Astrocyte of the cerebellum (primary cell): ENCODE measurements at regions not wholly inside any gene's neighbourhood (a gene's known extent, or its start where the extent isn't known, plus 50 kb on each side); places are given as distances from the start of the nearest gene placed in this dataset.

Source experiments
- DNase-seq: peaks from one replicate; pipeline ENCODE4 v3.0.0-alpha.2; 2011; ENCODE audit warnings: low read depth
- H3K4me3 ChIP-seq: 2 replicates; pipeline ENCODE4 v1.5.1; 2011; ENCODE audit warnings: mild to moderate bottlenecking, low read depth, low read length, moderate library complexity
- in situ Hi-C: cut with HindIII; loops from 2 replicates; pipeline ENCODE4 v1.10.0; 2017; ENCODE audit warnings: low sequenced_read_pairs
- TF ChIP-seq, protein P1 (sequence below): IDR thresholded peaks from 2 replicates; pipeline ENCODE4 v1.5.1; 2012; ENCODE audit warnings: low read length, low read depth, moderate library complexity, mild to moderate bottlenecking; ENCODE audit errors: missing control alignments

DNA sequence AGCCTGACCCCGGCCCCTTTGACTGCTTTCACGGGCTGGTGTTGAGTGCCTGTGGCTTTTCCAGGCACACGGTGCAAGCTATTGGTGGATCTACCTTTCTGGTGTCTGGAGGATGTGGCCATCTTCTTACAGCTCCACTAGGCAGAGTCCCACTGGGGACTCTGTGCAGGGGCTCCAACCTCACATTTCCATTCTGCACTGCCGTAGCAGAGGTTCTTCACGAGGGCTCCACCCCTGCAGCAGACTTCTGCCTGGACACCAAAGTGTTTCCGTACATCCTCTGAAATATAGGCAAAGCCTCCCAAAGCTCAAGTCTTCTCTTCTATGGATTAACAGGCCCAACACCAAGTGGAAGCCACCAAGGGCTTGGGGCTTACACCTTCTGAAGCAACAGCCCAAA is 691.5 kb upstream of the POU3F2 start:
- TF ChIP-seq, protein P1, sequence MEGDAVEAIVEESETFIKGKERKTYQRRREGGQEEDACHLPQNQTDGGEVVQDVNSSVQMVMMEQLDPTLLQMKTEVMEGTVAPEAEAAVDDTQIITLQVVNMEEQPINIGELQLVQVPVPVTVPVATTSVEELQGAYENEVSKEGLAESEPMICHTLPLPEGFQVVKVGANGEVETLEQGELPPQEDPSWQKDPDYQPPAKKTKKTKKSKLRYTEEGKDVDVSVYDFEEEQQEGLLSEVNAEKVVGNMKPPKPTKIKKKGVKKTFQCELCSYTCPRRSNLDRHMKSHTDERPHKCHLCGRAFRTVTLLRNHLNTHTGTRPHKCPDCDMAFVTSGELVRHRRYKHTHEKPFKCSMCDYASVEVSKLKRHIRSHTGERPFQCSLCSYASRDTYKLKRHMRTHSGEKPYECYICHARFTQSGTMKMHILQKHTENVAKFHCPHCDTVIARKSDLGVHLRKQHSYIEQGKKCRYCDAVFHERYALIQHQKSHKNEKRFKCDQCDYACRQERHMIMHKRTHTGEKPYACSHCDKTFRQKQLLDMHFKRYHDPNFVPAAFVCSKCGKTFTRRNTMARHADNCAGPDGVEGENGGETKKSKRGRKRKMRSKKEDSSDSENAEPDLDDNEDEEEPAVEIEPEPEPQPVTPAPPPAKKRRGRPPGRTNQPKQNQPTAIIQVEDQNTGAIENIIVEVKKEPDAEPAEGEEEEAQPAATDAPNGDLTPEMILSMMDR: no peak
- in situ Hi-C loops: no loop called here
- no peak overlapping the region for H3K4me3 ChIP-seq
- no peak for DNase-seq

DNA sequence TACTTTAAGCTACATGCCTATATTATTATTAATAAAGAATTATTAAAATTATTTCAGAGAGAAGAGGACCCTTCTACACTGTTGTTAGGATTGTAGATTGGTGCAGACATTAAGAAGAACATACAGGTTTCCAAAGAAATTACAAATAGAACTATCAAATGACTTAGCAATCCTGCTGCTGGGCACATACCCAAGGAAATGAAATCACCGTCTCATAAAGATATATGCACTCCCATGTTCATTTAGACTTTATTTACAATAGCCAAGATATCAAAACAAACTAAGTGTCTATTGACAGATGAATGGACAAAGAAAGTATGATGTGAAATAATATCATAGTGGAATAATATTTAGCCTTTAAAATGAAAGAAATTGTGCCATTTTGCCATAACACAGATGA is 687.7 kb upstream of the POU3F2 start:
- in situ Hi-C loops: no loop called here
- no peak for DNase-seq
- TF ChIP-seq, protein P1: no peak
- no peak overlapping the region for H3K4me3 ChIP-seq

DNA sequence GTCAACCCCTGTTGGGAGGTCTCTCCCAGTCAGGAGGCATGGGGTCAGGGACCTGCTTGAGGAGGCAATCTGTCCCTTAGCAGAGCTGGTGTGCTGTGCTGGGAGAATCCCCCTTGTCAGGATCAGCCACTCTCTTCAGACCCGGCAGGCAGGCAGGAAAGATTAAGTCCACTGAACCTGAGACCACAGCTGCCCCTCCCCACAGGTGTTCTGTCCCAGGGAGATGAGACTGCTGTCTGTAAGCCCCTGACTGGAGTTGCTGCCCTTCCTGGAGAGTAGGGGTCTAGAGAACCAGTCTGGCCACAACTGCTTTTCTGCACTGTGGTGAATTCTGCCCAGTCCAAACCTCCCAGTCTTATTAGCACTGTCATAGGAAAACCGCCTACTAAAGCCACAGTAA is 677.8 kb upstream of the POU3F2 start:
- TF ChIP-seq, protein P1: no peak
- in situ Hi-C loops: no loop called here
- DNase-seq: no peak
- H3K4me3 ChIP-seq: no peak overlapping the region

DNA sequence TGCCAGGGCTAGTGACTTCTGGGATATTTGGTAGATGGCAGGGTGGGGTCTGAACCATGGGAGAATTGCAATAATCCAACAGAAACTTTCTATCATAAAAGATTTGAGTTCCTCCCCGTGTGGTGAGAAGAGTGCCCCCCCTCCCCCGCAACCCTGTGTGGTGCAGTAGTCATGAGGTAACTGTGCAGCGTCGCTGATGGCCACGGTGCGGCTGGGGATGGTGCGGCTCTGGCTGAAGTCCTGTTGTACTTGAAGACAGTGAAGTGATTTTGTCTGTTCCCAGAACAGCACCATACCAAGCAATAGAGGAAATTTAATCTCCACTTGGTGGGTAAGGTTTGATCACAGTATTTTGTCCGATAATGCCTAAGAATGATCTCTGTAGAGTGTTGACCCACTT is 654.8 kb upstream of the POU3F2 start:
- in situ Hi-C loops: no loop called here
- TF ChIP-seq, protein P1: no peak
- no peak overlapping the region for H3K4me3 ChIP-seq
- no peak for DNase-seq

DNA sequence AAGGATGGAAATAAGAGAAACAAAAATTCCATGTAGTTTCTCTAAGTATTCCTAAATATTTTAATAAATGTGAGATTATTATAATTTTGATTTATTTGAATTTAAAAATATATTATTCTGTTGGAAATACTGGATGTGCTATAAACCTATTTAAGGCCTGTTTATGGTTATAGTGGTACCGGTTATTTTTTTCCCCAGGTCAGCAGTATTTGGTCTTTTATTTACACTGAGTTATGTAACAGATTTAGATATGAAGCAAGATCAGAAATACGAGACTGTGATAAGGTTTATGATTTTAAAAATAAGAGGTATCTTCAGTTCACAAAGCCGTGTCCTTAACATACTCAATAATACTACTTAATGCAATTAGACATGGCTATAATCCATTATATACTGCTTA is 634.3 kb upstream of the POU3F2 start:
- DNase-seq: no peak
- in situ Hi-C loops: no loop called here
- TF ChIP-seq, protein P1: no peak
- H3K4me3 ChIP-seq: no peak overlapping the region

DNA sequence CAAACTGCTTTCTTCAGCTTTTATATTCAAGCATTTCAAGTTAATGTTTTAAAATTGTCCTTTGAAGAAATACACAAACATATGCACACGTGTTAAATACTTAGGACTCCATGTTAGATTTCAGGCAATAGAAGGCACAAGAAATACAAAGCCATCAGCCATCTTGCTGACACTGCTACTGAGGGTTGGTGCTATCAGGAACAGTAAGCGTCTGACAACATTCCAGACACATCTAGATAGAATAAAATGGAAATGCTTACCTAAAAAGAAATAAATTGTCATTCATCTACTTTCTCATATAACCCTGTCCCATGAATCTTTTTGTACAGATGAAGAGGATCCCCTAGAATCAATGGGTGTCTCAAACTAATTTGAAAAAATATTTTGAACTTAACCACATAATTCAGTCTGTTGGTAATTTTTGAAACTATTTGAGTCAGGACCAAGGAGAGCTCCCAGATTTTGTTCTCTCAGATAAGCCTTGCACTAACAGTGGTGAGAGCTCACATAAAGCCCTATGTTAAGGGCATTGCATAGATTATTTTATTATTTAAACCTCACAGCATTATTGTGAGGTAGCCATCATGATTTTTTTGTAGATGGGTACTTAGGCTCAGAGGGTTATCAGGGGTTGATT is 631.1 kb upstream of the POU3F2 start:
- DNase-seq: peak; percentile 24
- TF ChIP-seq, protein P1: no peak
- in situ Hi-C loops: no loop called here

More for the DNA sequence above, 631.1 kb upstream of the POU3F2 start:
- no peak overlapping the region for H3K4me3 ChIP-seq
